Caco-2 (cell line): ENCODE measurements at regions not wholly inside any gene's neighbourhood (a gene's known extent, or its start where the extent isn't known, plus 50 kb on each side); places are given as distances from the start of the nearest gene placed in this dataset.

ENCODE experiments used
- BruUV-seq: library from RNA; stranded (reverse); fragments of 400-500 nt; replicated peaks from 2 replicates; lab custom pipeline; 2021; lab: Mats Ljungman, UMichigan
- CTCF ChIA-PET: fragments of 300-600 bp; sonication (Branson Sonifier 250); formaldehyde crosslinking; loops from one replicate; lab custom pipeline; 2022; ENCODE audit warnings: antibody characterized with exemption; lab: Charles Lee
- POLR2A ChIA-PET: fragments of 300-600 bp; sonication (Branson Sonifier 250); formaldehyde crosslinking; loops from one replicate; lab custom pipeline; 2022; ENCODE audit warnings: antibody characterized with exemption; lab: Charles Lee
- DNase-seq, 2 experiments: peaks; one replicate each; pipeline versions ENCODE4 v3.0.0 to v3.0.0-alpha.2; 2020 to 2022
- H3K27me3 ChIP-seq: replicated peaks from 2 replicates; pipeline ENCODE4 v1.6.0; 2011; ENCODE audit warnings: low read length; ENCODE audit not compliant: control insufficient read depth, insufficient read depth
- H3K36me3 ChIP-seq: 2 replicates; pipeline ENCODE4 v1.5.1; 2011; ENCODE audit warnings: low read length; ENCODE audit not compliant: control insufficient read depth, insufficient read depth
- H3K4me1 ChIP-seq: fragments of 250-450 bp; sonication (Bioruptor Pico); 2 replicates; pipeline ENCODE4 v1.5.1; 2020; ENCODE audit warnings: mild to moderate bottlenecking
- H3K4me3 ChIP-seq: 2 replicates; pipeline ENCODE4 v1.5.1; 2011; ENCODE audit warnings: low read depth, mild to moderate bottlenecking, control low read depth, low read length
- H3K9me3 ChIP-seq: fragments of 250-450 bp; sonication (Bioruptor Pico); 2 replicates; pipeline ENCODE4 v1.5.1; 2020; ENCODE audit warnings: mild to moderate bottlenecking, moderate library complexity
- H3K27ac Mint-ChIP-seq: one replicate; pipeline ENCODE4 v1.8.0; 2022; ENCODE audit warnings: mixed read lengths; ENCODE audit not compliant: unreplicated experiment
- H3K27me3 Mint-ChIP-seq: one replicate; pipeline ENCODE4 v1.8.0; 2022; ENCODE audit warnings: mixed read lengths; ENCODE audit not compliant: insufficient read depth, unreplicated experiment
- H3K36me3 Mint-ChIP-seq: one replicate; pipeline ENCODE4 v1.8.0; 2022; ENCODE audit warnings: mild to moderate bottlenecking, mixed read lengths; ENCODE audit not compliant: insufficient read depth, unreplicated experiment
- H3K4me1 Mint-ChIP-seq: one replicate; pipeline ENCODE4 v1.8.0; 2022; ENCODE audit warnings: low read depth, mixed read lengths; ENCODE audit not compliant: unreplicated experiment
- H3K4me3 Mint-ChIP-seq: one replicate; pipeline ENCODE4 v1.8.0; 2022; ENCODE audit warnings: mild to moderate bottlenecking, moderate library complexity, mixed read lengths; ENCODE audit not compliant: unreplicated experiment
- H3K9me3 Mint-ChIP-seq: one replicate; pipeline ENCODE4 v1.8.0; 2022; ENCODE audit warnings: mixed read lengths; ENCODE audit not compliant: unreplicated experiment
- CTCF ChIP-seq, 2 experiments: fragments of 200-600 bp in 1 of 2; IDR thresholded peaks; 1 replicate in 1 of 2; 2 replicates in 1 of 2; pipeline versions ENCODE4 v1.5.1 to v1.8.0; 2011 to 2022; ENCODE audit warnings: antibody characterized with exemption in 1 of 2, control low read depth in 1 of 2, inconsistent platforms in 1 of 2, low read depth in 1 of 2, low read length in 1 of 2, mild to moderate bottlenecking in 1 of 2, moderate library complexity in 1 of 2; ENCODE audit not compliant: insufficient read depth in 1 of 2, severe bottlenecking in 1 of 2, unreplicated experiment in 1 of 2
- intact Hi-C: fragments of 100-400 bp; cut with micrococcal nuclease; formaldehyde crosslinking; loops from one replicate; pipeline ENCODE4 v1.10.0; 2022; ENCODE audit not compliant: unreplicated experiment

DNA sequence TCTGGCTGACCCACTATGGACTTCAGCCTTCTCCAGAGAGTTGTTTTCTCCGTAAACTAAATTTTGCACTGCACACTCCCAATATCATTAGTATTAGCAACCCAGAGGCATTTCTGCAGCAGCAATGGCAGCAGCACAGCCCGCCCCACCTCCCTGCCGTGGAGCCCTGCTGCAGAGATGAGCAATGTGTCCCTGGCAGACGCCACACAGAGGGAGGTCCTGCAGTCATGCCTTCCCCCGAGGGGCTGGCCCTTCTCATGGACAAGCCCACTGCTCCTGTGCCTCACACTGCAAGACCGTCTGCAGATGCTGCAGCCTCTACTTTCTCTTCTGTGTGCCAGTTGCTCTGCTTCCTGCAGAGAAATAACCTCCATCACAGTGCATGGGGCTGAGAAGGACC is 393.4 kb upstream of the MKI67 start:
- DNase-seq = no peak
- H3K4me3 Mint-ChIP-seq = no peak overlapping the region
- POLR2A ChIA-PET = no interaction called here
- Histone ChIP-seq H3K9me3 (no peaks in the 10 kb centered on the region), H3K4me1 (no peaks in the 10 kb centered on the region), H3K4me3 (no peak overlapping the region), H3K27me3 (no peaks in the 10 kb centered on the region; the same call in 1 of the 2 replicates), H3K36me3 (no peaks in the 10 kb centered on the region)
- BruUV-seq = no TSS peak
- TF ChIP-seq CTCF (IDR thresholded peaks at IDR 0.05; ENCODE audit: insufficient read depth in 1 of 2, low read depth in 1 of 2, low read length in 1 of 2, severe bottlenecking in 1 of 2, unreplicated experiment in 1 of 2) = no peak
- no peaks in the 10 kb centered on the region for H3K36me3 Mint-ChIP-seq
- CTCF ChIA-PET = no interaction called here
- peaks cover 20% of the 10 kb centered on the region for H3K27me3 Mint-ChIP-seq
- intact Hi-C loops = no loop called here
- no peaks in the 10 kb centered on the region for H3K9me3 Mint-ChIP-seq
- no peak overlapping the region for H3K27ac Mint-ChIP-seq
- H3K4me1 Mint-ChIP-seq = no peaks in the 10 kb centered on the region

DNA sequence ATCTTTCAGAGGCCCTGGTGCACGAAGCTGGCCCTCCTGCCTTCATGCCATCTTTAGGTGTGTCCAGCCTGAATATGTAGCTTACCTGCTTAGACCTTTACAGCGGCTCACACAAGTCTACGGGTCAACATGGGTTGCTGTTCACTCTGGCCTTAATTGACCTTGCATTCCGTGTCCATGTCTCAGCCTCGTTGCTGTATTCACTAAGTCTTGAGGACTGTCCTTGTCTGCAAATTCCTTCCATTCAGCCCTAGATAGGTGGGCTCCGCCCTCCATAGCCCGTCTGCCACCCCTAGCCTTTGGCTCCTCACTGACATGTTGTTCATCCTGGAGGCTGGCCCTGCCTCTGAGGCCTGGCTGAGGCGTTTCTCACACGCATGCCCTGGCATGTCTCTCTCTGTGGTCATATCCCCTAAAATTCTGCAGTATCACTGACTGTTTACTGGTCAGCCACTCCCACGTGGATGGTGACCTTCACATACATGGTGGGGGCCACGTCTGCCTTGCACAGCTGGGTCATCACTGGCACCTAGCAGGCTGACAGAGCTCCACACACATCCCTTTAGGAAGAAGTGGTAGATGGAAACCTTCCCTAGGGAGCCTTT is 394.1 kb upstream of the MKI67 start:
- no TSS peak for BruUV-seq
- no peaks in the 10 kb centered on the region for H3K9me3 ChIP-seq
- ChIA-PET POLR2A (no interaction called here), CTCF (no interaction called here)
- H3K4me3 ChIP-seq = no peak overlapping the region
- no peaks in the 10 kb centered on the region; the same call in 1 of the 2 replicates for H3K27me3 ChIP-seq
- H3K4me1 Mint-ChIP-seq = no peaks in the 10 kb centered on the region
- intact Hi-C loops = no loop called here
- no peak overlapping the region for H3K4me3 Mint-ChIP-seq
- no peaks in the 10 kb centered on the region for H3K4me1 ChIP-seq
- H3K9me3 Mint-ChIP-seq = no peaks in the 10 kb centered on the region
- H3K27ac Mint-ChIP-seq = no peak overlapping the region
- H3K36me3 ChIP-seq = no peaks in the 10 kb centered on the region
- no peak for DNase-seq
- H3K36me3 Mint-ChIP-seq = no peaks in the 10 kb centered on the region
- peaks cover 20% of the 10 kb centered on the region for H3K27me3 Mint-ChIP-seq
- no peak for TF ChIP-seq CTCF (IDR thresholded peaks at IDR 0.05; ENCODE audit: insufficient read depth in 1 of 2, low read depth in 1 of 2, low read length in 1 of 2, severe bottlenecking in 1 of 2, unreplicated experiment in 1 of 2)

- intact Hi-C loops = no loop called here
- BruUV-seq = no TSS peak
- H3K4me1 Mint-ChIP-seq = no peaks in the 10 kb centered on the region
- no peak overlapping the region for H3K4me3 Mint-ChIP-seq
- H3K27me3 Mint-ChIP-seq = peaks cover 22% of the 10 kb centered on the region
- no peak for TF ChIP-seq CTCF (IDR thresholded peaks at IDR 0.05; ENCODE audit: insufficient read depth in 1 of 2, low read depth in 1 of 2, low read length in 1 of 2, severe bottlenecking in 1 of 2, unreplicated experiment in 1 of 2)
- POLR2A ChIA-PET = no interaction called here
- Histone ChIP-seq H3K27me3 (no peaks in the 10 kb centered on the region), H3K4me1 (no peaks in the 10 kb centered on the region), H3K4me3 (no peak overlapping the region), H3K36me3 (no peaks in the 10 kb centered on the region), H3K9me3 (no peaks in the 10 kb centered on the region)
- H3K36me3 Mint-ChIP-seq = no peaks in the 10 kb centered on the region
- CTCF ChIA-PET = no interaction called here
- no peak overlapping the region for H3K27ac Mint-ChIP-seq
- H3K9me3 Mint-ChIP-seq = no peaks in the 10 kb centered on the region
- DNase-seq = no peak
Observed at GRCh38 chr10:128522551-128523308, 396.5 kb upstream of the MKI67 start.
